ENCODE measurements at regions not wholly inside any gene's neighbourhood (a gene's known extent, or its start where the extent isn't known, plus 50 kb on each side); places are given as distances from the start of the nearest gene placed in this dataset.
"Not testable (repeated sequence)": the region's sequence is repeated elsewhere in the genome, so short reads cannot be mapped to it uniquely, and the experiment has no call there.

DNA sequence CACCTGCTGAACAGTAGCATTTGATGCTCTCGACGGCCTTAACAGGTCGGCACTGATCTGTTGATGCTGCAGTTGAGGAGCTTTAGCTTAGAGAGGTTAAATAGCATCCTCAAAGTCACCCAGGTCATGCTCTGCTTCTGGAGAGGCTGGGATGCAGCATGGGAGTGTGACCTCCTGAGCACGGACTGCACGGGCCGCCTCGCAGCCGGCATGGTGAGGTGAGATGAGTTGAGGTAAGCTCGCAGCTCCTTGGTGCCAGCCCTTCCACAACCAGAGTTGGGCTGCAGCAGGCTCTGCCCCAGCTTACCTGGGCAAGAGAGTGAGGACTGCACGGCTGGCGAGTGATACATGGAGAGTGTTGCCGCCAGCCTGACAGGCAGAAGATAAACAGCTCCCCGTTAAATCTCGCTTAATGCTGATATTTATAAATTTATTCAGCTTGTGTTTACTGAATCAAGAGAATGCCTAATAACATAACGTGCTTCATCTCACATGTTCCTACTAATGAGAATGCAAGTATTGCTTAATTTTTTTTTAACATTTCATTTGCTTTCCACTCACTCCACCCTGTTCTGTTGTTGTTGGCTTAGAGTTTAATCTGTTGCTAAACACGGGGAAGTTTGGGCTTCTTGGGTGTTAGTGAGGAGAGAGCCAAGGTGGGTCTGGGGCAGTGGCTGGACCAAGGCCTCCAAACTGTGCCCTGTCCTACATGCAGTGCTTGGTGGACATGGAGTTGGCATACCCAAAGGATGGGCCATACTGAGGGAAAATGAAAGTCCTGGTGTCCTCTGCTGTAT is 69.2 kb downstream of the TRIM43 start:
- TF ChIP-seq, protein P1, sequence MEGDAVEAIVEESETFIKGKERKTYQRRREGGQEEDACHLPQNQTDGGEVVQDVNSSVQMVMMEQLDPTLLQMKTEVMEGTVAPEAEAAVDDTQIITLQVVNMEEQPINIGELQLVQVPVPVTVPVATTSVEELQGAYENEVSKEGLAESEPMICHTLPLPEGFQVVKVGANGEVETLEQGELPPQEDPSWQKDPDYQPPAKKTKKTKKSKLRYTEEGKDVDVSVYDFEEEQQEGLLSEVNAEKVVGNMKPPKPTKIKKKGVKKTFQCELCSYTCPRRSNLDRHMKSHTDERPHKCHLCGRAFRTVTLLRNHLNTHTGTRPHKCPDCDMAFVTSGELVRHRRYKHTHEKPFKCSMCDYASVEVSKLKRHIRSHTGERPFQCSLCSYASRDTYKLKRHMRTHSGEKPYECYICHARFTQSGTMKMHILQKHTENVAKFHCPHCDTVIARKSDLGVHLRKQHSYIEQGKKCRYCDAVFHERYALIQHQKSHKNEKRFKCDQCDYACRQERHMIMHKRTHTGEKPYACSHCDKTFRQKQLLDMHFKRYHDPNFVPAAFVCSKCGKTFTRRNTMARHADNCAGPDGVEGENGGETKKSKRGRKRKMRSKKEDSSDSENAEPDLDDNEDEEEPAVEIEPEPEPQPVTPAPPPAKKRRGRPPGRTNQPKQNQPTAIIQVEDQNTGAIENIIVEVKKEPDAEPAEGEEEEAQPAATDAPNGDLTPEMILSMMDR (IDR thresholded peaks at IDR 0.05), result not testable (repeated sequence)
- TF ChIP-seq, protein P2, sequence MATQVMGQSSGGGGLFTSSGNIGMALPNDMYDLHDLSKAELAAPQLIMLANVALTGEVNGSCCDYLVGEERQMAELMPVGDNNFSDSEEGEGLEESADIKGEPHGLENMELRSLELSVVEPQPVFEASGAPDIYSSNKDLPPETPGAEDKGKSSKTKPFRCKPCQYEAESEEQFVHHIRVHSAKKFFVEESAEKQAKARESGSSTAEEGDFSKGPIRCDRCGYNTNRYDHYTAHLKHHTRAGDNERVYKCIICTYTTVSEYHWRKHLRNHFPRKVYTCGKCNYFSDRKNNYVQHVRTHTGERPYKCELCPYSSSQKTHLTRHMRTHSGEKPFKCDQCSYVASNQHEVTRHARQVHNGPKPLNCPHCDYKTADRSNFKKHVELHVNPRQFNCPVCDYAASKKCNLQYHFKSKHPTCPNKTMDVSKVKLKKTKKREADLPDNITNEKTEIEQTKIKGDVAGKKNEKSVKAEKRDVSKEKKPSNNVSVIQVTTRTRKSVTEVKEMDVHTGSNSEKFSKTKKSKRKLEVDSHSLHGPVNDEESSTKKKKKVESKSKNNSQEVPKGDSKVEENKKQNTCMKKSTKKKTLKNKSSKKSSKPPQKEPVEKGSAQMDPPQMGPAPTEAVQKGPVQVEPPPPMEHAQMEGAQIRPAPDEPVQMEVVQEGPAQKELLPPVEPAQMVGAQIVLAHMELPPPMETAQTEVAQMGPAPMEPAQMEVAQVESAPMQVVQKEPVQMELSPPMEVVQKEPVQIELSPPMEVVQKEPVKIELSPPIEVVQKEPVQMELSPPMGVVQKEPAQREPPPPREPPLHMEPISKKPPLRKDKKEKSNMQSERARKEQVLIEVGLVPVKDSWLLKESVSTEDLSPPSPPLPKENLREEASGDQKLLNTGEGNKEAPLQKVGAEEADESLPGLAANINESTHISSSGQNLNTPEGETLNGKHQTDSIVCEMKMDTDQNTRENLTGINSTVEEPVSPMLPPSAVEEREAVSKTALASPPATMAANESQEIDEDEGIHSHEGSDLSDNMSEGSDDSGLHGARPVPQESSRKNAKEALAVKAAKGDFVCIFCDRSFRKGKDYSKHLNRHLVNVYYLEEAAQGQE (IDR thresholded peaks at IDR 0.05; ENCODE audit: insufficient read depth in 1 of 2, low read depth in 2 of 2, low read length in 1 of 2), result not testable (repeated sequence)
- TF ChIP-seq POLR2AphosphoS5 (IDR thresholded peaks at IDR 0.05; ENCODE audit: low read depth, low read length), result not testable (repeated sequence)

All from Panc1 (cell line).